NCI-H2029 (cell line): ENCODE measurements at regions not wholly inside any gene's neighbourhood (a gene's known extent, or its start where the extent isn't known, plus 50 kb on each side); places are given as distances from the start of the nearest gene placed in this dataset.
"Not testable (repeated sequence)": the region's sequence is repeated elsewhere in the genome, so short reads cannot be mapped to it uniquely, and the experiment has no call there.

Experiments used
- DNase-seq: peaks from one replicate; lab custom pipeline; 2025; lab: John Stamatoyannopoulos, UW

DNA sequence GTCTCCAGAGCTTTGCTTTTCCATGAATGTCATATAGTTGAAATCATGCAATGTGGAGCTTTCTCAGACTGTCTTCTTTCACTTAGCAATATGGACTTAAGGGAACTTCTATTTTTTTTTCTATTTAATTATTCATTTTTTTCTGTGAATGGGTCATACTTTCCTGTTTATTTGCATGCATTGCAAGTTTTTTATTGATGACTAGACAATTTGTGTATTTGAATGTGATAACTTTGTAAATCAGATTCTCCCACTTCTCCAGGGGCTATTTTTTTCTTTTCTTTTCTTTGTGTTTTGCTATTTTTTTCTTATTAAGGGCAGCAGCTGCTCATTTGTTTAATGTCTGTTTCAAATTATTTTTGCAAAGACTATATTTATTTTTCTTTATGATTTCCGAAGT lies 1019.8 kb upstream of the ATXN7L3B start:
- no peak for DNase-seq

- no peak for DNase-seq
Measured at GRCh38 chr12:73529231-73529630, 1008.4 kb upstream of the ATXN7L3B start.

DNA sequence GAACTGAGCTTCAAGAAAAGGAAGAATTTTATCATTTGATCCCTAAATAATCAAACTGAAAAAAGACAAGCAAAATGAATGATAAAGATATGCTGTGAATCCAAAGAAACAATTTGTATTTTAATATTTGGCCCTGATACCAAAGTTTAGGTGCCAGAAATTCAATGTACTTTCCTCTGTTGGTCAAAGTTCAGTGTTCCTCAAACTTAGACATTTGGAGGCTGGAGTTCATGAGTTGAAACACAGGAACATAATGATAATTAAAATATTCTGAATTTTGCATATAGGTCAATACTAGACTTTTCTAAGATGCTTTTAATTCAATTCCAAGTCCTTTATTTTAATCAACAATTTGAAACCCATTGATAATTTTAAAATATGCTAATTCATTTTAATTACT lies 1007.7 kb upstream of the ATXN7L3B start:
- DNase-seq: no peak

DNA sequence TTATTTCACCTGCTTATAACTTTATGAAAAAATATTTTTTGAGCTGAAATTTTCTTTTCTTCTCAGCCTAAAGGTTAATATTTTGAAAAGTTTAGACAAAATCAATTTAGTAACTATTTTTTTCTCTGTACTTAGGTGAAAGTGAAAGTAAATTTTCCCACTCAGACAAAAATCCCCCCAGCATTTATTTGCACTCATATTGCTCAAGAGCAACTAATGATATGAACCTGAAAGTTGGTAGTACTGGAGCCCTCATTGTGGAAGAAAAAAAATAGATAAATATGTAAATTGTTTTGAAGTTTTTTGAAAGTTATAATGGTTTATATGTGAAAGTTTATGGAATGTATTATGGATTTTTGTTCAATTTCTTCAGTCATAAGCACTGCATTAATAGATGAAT lies 1005.9 kb upstream of the ATXN7L3B start:
- DNase-seq: no peak

GRCh38 chr12:73547421-73547820 lies 990.2 kb upstream of the ATXN7L3B start:
- DNase-seq: no peak

DNA sequence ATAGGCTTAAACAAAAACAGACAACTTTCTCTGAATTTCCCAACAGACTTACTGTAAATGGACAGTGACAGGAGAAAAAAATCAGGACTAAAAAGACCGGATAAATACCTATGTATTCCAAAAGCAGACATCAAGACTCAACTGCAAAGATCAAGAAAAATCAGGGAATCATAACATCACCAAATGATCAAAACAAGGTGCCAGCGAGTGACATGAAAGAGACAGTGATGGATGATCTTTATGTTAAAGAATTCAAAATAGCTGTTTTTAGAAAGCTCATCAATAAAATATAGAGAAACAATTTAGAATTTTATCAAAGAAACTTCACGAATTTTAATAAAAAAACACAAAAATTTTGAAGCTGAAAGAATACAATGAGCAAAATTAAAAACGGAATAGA lies 952.5 kb upstream of the ATXN7L3B start:
- no peak for DNase-seq

- DNase-seq: no peak
Measured at GRCh38 chr12:73589220-73589619, 948.4 kb upstream of the ATXN7L3B start.

GRCh38 chr12:73598626-73599025 lies 939.0 kb upstream of the ATXN7L3B start:
- DNase-seq: no peak

DNA sequence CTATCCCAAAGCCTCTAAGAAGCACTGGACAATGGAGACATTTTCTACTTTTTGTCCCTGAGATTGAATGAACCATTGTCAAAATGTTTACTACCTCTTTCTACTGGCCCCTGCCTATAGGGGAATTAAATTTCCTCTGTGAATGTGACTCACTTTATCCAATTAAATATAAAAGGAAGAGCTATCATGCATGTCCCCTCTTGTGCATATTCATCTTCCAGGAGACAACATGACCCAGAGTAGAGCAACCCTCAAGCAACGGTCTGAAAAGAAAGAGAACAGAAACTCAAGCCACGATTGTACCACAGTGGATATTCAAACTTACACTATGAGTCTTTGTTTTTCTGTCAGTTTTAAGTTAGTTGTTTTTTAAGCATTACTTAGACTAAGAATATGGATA lies 938.4 kb upstream of the ATXN7L3B start:
- no peak for DNase-seq

DNA sequence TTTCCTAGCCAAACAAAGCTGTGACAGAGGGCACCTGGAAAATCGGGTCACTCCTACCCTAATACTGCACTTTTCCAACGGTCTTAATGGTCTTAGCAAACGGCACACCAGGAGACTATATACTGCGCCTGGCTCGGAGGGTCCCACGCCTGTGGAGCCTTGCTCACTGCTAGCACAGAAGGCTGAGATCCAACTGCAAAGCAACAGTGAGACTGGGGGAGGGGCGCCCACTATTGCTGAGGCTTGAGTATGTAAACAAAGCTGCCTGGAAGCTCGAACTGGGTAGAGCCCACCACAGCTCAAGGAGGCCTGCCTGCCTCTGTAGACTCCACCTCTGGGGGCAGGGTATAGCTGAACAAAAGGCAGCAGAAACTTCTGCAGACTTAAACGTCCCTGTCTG lies 931.7 kb upstream of the ATXN7L3B start:
- DNase-seq: not testable (repeated sequence)

- no peak for DNase-seq
Measured at GRCh38 chr12:73612551-73612950, 925.1 kb upstream of the ATXN7L3B start.

DNA sequence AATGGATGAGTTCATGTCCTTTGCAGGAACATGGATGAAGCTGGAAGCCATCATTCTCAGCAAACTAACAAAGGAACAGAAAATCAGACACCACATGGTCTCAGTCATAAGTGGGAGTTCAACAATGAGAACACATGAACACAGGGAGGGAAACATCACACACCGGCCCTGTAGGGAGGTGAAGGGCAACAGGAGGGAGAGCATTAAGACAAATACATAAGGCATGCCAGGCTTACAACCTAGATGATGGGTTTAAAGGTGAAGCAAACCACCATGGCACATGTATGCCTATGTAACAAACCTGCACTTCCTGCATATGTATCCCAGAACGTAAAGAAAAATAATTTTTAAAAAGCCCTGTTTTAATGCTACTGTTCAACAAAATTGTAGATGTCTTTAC lies 914.2 kb upstream of the ATXN7L3B start:
- DNase-seq: no peak

GRCh38 chr12:73625226-73625625 lies 912.4 kb upstream of the ATXN7L3B start:
- no peak for DNase-seq

- DNase-seq: no peak
Measured at GRCh38 chr12:73629171-73629570, 908.5 kb upstream of the ATXN7L3B start.

GRCh38 chr12:73629893-73630831 lies 907.5 kb upstream of the ATXN7L3B start:
- DNase-seq: no peak

- DNase-seq: no peak
Measured at GRCh38 chr12:73632191-73632590, 905.4 kb upstream of the ATXN7L3B start.

DNA sequence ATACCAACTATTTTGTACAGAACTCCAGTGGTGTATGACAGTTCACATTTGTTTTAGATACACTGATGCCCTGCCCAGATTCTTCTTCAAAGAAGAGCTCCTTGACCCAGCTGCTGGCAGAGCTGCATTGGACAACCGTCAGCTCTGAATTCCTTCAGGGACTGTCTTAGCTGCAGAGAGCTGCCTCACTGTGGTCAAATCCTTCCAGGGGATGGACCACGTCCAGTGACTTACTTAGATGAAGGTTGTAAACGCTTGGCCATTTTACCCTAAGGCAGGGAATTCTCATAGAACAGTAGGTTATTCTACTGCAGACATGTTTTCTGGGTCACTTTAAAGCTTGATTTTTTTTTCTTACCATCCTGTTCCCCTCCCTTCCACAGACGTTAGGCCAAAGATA lies 905.0 kb upstream of the ATXN7L3B start:
- DNase-seq: no peak

DNA sequence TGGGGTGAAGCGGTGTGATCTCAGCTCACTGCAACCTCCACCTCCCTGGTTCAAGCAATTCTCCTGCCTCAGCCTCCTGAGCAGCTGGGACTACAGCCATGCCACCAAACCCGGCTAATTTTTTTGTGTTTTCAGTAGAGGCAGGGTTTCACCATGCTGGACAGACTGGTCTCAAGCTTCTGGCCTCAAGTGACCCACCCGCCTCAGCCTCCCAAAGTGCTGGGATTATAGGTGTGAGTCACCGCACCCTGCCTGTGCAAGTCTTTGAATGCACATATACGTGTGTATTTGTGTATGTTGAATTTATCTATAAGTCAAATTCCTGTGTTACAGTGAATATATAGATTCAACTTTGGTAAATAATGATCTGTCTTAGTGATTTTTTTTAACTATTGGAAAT lies 898.2 kb upstream of the ATXN7L3B start:
- not testable (repeated sequence) for DNase-seq

- no peak for DNase-seq
Measured at GRCh38 chr12:73656375-73656774, 881.3 kb upstream of the ATXN7L3B start.

DNA sequence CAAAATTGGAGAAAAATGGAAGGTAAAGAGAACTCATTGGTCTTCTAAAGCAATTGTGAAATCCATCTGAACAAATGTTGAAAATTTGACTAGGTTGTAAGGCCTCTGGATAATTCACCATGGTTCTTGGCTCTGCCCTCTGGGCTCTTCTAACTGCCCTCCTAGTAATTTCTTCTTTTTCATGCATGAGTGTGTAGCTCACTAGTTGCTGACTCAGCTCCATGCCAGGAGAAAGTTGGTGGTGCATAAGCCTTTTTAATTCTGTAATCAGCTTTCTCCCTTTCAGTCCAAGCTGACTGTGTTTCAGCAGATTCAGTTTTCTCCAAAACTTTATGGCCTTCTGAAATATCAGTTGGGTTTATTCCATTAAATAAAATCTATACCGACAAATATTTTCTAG lies 877.8 kb upstream of the ATXN7L3B start:
- no peak for DNase-seq

GRCh38 chr12:73665193-73665592 lies 872.4 kb upstream of the ATXN7L3B start:
- DNase-seq: no peak

DNA sequence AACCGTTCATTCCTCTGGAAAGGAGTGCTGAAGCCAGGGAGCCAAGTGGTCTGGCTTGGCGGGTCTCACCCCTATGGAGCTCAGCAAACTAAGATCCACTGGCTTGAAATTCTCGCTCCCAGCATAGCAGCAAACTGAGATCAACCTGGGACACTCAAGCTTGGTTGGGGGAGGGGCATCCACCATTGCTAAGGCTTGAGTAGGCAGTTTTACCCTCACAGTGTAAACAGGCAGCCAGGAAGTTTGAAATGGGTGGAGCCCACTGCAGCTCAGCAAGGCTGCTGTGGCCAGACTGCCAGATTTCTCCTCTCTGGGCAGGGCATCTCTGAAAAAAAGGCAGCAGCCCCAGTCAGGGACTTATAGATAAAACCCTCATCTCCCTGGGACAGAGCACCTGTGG lies 866.1 kb upstream of the ATXN7L3B start:
- DNase-seq: not testable (repeated sequence)

DNA sequence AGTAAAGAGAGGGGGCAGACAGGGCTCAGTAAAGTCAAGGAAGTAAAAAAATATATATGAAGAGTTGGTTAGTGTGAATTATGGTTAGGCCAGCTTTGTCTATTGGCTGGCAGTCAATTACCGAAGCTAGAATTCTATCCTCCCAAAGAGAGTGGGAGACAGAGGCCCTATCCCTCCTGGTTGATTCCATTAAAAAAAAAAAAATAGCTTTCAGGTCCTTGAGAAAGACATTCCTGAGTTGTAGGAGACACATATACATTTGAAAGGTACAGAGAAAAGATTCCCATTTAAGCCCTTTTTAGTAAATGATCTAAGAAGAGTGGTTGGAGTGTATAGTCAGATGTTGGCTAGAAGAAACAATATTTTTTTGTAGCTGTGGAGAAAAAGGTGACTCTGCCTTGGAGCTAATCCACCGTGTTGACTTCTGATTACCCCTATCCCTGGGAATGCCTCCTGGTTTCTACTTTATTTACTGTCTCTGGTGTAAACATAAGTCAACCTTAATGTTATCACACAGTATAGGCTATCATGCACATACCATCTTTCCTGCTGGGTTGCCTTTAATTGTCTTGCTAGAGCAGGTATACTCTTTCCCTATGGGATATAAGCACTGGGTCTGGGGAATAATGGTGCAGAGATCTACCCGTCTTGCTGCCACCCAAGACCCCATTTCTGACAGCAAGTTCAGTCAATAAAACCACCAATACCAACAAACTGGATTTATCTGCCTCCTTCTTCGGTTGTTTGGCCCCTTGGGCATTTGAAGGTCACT lies 859.9 kb upstream of the ATXN7L3B start:
- DNase-seq: no peak
